COLO668 (cell line): ENCODE measurements at regions not wholly inside any gene's neighbourhood (a gene's known extent, or its start where the extent isn't known, plus 50 kb on each side); places are given as distances from the start of the nearest gene placed in this dataset.

ENCODE experiments used
- DNase-seq: peaks from one replicate; lab custom pipeline; 2025; ENCODE audit not compliant: unreplicated experiment; lab: John Stamatoyannopoulos, UW

DNA sequence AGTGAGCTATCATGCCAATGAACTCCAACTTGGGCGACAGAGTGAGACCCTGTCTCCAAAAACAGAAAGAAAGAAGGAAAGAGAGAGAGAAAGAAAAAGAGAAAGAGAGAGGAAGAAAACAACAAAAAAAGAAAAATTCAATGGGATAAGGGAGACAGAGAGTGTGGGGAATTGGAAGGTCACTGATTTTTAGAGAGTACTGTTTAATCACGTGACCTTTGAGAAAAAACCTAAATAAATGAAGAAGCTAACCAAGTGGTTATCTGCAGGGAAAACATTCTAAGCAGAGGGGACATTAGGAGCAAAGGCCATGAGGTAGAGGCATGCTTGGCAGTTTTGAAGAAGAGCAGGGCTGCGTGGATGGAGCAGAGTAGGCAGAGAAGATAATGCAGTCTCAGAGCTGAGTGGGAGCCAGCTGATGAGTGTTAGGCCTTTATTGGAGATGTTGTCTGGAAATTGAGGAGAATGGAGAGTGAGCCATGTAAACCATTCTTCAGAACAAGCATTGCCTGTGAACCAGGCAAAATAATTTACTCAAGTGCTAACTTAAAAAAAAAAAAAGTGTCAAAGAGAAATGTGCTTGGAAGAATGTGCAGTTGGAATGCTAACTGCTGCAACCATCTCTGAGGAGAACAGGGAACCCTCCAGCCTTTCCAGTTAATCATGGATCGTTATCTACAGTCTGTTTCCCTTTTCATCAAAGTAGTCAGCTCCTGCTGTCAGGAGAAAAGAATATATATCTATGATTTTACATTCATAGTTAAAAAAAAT lies 377.3 kb upstream of the SEMA6D start:
- DNase-seq, result no peak

DNA sequence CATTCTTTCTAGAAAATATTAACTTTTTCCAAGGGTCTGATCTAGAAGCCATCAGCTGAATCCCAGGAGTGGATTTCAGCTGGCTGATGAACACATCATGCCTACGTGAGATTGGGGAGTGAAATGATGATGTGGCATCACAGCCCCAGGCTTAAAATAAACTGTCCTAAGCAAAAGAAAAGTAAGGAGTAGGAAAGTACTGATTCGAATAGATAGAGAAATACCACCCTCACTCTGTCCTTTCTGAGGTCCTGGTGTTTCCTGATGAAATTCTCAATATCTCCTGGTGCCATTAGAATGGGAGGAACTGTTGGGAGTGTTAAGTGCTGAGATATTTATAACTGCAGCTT lies 376.8 kb upstream of the SEMA6D start:
- DNase-seq, result no peak

DNA sequence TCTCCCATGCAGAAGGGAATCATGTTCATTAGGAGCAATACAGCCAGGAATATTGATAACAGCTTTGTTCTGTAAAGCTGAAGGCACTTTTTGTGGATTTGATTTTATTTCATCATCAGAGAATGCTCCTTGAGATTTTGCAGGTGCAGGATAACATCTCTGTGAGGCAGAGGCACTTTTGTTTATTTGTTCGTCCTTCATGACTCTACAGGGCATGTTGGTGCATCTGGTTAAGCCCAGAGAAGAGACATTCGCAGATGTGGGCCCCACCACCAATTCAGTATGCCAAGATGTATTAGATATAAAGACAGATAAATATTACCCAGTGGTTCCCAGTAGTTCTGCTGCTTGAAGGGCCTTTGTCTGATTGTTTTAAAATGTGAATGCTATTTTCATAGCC lies 368.1 kb upstream of the SEMA6D start:
- DNase-seq, result no peak

DNA sequence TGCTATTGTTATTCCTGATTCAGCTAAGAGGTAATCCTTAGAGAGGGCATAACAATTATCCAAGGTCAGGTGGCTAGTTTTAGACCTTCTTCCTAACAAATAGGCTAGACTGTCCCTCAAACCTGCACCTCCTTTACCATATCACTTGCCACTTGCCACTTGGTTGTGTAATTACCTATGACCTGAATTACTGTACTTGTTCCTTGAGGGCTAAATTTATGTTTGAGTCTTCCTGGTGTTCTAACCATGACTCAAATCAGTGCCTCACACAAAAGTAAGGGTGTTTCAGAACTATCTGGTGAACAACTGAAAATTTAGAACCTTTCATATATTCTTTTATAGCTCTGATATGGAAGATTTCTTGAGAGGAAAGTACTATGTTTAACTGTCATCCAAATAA lies 365.8 kb upstream of the SEMA6D start:
- no peak for DNase-seq

DNA sequence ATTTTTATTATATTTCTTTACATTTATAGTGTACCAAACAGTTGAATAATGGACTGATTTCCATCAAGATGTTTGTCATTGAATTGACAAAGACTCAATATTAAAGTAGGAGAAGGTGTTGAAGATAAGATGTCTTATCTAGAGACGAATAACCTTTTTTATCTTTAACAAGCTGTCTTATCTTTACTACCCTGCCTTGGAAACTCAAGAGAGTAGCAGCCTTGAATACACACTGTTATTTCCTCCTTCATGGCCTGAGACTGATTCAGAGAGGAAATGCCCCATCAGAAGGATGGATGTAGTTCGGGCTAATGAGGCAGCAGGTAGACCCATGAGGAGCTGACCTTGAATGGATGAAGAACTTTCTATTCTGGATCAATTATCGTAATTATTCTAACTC lies 365.1 kb upstream of the SEMA6D start:
- no peak for DNase-seq

DNA sequence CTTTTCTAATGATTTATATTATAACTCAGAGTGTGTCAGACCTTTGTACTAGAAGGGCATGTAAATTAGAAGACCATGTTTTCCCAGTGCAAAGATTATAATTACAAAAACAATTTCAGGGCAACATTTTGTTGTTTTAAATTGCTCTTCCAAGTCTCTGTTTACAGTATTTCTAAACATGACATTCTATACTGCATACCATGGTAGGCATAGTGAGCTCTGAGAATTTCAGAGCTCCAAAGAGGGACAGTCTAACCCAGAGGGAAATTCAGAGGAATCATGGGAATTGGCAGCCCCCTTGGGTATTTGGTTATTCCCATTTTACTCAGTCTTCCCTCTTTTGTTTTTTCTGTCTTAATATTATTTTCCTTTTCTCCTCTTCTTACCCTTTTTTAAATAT lies 361.5 kb upstream of the SEMA6D start:
- no peak for DNase-seq

DNA sequence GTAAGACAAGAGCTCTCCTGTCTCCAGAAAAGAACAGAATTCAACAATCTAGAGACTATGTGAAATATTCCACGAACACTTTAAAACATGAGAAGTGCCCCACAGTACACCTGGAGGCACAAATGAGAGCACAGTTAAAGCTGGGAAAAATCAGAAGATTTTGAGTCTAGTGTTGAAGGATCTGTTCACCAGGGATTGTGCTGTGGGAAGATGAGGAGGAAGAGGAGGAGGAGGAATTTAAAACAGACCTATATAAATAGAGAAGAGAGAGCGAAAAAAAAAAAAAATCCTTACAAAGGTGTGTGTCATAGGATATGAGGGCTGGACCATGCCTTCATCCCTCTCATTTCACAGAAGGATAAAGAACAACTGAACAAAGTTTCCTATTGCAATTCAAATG lies 361.0 kb upstream of the SEMA6D start:
- DNase-seq, result no peak

DNA sequence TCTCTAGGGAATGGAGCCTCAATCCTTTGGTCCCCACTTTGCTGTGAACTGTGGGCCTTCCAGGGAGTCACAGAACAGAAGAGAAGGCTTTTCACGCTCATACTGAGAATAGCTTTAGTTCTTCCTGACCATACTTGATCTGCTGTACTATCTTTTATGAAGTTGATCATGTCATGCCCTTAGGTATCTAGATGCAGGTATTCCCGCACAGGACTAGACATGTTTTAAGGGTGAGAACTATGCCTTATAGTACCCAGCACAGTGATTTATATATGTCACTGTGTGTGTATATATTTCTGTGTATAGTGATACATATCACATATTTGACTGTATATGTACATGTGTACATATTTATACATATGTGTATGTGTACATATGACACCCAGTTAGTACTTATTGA lies 358.4 kb upstream of the SEMA6D start:
- no peak for DNase-seq

DNA sequence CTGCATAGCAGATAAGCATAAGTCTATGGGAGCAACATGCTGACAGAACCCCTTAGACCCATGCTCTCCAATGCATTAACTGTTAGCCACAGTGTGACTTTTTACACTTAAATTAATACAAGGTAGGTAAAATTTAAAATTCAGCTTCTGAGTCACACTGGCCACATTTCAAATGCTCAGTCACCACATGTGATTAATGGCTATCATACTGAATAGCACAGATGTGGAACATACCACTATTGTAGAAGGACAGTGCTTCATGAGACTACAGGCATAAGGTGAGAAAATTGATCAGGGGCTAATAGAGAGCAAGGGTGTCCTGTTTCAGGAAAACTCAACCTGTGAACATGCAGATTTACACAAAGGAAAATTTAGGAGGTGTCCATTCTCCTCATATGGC lies 357.0 kb upstream of the SEMA6D start:
- no peak for DNase-seq

DNA sequence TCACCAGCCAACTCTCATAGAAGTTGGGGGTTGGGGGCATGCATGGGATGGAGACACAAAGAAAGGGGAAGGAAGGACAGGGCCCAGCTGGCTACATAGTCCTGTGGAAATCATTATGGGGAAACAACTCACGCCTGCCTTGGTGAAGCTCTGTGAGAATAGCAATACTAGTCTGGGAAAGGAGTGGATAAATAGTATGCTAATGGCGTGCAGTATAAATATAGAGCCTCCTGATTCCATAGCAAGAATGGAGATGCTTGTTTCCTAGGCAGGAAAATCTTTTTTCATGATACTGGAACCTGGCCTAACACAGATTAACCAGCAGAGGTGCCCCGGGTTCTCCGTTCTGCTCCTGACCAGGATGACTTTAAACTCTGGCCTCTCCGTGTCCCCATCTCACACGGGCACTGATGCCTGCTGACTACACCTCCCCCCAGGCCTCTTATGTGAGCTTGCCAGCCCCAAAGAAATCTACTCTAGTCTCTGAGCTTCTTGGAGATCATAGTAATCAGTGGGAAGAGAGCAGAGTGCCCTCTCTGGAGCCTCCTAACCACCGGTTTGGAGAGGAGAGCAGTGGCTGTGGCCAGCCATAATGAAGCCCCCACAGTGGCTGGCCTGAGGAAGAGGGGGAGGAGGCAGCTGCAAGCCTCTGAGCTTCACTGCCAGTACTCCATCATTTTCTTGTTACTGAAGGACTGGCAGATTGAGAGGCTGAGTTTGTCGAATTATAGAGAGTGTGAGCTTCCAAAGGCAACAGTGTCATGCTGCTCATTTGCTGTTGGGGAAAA lies 355.0 kb upstream of the SEMA6D start:
- no peak for DNase-seq

DNA sequence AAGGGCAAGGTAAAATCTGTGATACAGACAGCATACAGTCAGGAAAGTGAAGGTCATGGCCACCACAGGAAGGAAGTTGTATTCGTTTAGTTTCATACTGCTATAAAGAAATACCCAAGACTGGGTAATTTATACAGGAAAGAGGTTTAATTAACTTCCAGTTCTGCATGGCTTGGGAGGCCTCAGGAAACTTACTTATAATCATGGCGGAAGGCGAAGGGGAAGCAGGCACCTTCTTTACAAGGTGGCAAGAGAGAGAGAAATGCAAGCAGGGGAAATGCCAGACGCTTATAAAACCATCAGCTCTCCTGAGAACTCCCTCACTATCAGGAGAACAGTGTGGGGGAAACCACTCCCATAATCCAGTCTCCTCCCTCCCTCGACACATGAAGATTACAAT lies 353.7 kb upstream of the SEMA6D start:
- no peak for DNase-seq

DNA sequence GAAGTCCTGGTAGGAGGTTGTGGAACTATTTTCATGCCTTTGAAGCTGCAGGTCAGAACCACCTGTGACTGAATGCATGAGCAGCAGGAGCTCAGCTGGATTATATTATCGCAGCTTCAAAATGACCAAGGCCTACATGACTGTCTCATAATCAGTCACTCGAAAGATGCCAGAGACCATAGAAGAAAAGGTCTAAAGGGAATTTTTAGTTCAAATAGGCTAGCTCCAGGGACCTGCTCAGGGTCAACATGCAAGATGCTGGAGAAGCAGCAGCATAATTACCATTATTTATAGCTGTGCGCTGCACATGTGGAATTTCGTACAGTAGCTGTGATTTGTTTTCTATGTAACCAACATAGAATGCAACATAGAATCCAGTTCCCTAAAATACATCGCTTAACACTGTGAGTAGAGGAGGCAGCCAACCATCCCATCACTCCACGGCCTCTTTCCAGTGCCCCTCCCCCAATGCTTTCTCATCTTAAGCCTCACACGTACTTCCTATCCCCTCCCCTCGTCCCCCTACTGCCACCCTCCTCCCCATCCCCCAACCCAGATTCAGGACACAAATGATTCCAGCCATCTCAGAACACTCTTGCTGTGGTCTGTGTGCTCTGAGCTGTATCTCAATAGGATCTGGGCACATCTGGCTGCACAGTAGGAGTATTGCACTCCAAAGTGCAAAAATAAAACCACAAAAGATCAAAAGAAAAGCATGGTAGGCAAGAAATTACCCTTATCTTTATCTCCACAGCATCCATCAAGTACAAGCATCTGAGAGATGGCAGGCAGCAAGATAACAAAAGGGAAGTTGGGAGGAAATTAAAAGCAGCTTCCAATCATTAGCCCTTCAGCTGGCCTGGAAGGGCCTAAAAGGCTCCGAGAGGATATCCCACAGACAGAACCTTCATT lies 352.8 kb upstream of the SEMA6D start:
- no peak for DNase-seq

DNA sequence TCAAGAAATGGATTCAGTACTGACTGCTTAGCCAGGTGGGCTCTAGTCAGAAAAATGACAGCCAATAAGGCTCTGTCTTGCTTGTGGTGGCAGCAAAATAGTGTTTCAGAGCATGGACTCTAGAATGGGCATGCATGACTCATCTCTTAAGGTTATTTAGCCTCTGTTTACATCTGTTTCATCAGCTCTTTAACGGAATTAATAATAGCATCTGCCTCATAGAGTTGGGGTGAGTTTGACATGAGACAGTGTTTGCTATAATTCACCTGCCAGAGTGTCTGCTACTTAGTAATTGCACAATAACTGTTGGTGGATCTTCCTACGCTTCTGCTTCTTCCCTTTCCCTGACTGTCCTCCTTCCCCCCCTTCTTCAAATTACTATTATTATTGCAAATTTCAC lies 350.4 kb upstream of the SEMA6D start:
- no peak for DNase-seq

DNA sequence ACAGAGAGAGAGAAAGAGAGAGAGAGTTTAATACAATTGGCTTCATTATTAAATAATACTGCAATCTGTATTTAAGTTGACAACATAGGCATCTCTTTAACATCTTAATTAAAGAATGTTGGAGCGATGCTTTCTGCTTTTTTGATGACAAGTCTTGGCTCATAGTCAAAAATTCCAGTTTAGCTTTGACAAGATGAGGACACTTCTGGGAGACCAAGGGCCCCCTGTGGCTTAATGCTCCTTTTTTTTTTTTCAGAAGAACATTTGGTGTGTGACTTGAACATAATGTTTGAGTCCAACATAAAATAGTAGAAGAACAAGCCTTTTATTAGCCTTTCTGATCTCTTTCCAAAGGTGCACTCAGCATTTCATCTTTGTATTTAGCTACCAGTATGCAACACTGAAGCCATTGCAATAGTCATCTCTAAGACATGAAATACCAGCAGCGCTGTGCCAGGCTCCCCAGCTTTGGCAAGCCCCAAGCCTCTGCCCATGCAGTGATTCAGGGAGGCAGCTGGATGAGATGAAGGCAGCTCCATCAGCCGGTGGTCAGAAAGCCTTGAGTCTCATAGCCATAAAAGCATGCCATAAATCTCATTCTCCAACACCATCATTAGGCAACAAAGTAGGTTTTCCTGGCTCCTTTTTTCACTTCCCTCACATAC lies 349.4 kb upstream of the SEMA6D start:
- no peak for DNase-seq

DNA sequence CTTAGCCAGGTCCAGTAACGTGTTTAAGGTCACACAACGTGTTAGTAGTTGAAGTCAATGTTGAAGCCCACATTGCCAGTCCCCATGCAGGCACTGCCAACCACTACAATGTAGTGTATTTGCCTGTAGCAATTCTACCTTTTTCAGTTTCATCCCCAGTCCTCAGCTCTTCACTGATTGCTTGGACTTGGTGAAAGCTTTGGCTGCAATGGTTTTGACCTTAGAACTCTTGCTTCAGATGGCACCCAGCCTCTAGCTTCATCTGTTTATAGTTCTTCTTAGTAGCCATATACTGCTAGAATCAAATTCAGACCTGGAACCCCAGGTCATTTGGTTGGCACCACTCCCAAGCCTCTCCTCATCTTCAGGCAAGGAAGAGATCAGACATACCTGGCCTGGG lies 345.4 kb upstream of the SEMA6D start:
- DNase-seq, result no peak

DNA sequence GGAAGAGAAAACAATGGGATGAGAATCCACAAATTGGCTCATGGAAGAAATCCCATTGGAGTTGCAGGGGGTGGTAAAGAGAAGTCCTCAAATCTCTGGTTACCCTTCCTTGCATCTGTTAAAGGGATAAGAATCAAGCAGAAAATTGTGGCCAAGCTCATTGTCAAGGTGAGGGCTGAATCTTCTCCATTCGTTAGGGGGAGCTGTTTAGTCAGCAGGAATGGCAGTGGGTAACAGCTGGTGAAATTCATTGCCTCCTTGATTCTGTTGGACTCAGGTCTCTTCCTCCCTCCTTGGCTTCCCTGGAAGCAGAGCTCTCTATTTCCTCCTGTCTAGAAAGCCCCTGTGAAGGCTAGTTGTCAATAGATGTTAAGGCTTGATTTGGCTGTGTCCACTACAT lies 343.1 kb upstream of the SEMA6D start:
- DNase-seq, result no peak

DNA sequence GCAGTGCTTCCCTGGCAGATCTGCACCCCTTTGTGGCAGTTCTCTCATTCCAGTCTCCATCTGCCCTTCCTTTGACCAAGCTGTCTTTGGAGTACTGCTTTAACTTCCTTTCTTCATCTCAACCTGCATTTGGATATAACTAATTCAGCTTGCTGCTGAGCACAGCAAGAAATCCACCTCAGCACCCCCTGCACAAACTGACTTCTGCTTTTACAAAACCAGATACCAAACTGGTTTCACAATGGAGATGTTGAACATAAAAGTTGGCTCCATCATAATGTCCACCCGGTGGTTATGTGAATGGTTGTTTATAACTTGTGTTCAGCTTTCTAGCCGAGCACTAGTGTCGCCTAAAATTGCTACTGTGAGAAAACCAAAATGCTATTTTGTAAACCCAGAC lies 341.1 kb upstream of the SEMA6D start:
- no peak for DNase-seq

DNA sequence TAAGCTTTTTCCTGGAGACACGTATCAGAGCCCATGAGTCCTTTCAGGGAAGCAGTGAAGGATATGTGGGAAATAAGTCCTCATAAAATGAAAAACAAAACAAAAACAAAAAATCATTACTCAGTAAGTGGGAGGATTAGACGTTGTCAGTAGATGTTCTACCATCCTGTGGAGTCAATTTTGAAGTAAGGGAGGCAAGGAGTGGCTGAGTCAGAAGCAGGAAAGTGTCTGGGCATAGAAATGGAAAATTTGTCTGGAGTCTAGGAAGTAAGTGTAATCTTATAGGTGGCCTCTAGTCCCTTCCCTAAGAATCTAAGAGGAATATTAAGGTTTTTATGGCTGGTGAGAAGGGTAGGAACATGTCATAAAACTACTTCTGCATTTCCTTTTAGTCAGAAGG lies 339.8 kb upstream of the SEMA6D start:
- DNase-seq, result no peak

DNA sequence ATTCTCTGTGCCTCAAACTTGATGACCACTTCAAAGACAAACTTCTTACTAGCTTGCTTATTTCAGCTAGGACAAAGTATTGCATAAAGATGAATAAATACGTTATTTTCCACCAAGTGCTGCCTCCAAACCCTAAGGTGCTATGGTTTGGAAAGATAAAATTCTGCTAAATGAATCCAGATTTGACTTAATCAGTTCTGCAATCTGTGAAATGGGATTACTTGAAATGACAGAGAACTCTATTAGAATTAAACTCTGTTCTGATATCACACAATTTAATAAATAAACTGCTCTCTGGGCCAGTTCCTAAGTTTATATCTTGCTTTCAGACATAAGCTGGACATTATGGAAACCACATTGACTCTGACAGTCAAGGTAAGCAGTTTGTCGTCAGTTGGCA lies 338.8 kb upstream of the SEMA6D start:
- no peak for DNase-seq

DNA sequence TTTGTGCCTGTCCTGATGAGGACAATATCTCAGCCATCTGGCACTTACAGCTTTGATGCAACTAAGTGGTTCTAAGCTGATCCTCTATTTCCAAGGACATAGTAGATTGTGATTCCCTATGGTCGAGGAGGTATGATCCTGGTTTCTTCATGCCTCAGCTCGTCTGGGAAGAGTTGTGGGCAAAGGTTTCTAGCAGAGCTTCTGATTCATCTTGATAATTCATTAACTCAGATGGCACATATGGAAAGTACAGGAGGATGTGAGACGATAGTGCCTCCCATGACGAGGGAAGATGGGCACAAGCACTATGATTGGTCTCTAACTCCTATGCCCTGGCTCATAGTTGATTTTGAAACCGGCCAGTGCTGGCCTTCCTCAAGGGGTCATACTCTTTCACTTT lies 334.2 kb upstream of the SEMA6D start:
- no peak for DNase-seq

DNA sequence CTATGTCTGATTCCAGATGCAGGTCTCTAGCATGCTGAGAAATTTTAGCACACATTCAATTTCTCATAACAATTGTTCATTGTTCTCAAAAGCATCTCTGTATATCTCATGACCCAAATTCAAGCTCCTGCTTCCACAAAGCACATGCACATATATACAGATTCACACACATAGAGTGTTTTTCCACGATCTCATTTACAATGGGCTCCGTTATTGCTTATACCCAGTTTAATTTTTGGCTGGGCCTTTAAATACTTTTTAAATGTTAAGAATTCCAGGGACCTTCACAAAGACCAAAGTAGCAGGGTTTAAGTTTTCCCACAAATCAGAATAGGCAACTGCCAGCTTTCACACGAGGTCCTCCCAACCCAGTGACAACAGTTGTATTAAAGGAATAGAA lies 333.5 kb upstream of the SEMA6D start:
- DNase-seq, result no peak
